ENCODE measurements at regions not wholly inside any gene's neighbourhood (a gene's known extent, or its start where the extent isn't known, plus 50 kb on each side); places are given as distances from the start of the nearest gene placed in this dataset.

GRCh38 chr12:83210933-83211332 is 524.2 kb downstream of the TMTC2 start:
- ChIA-PET CTCF (interaction anchor here (1.7 kb wide), 1 partner anchor 29 kb away, joined by 4 read pairs; no protein-coding TSS in a partner anchor), POLR2A (no interaction called here)
- TF ChIP-seq, protein P1, sequence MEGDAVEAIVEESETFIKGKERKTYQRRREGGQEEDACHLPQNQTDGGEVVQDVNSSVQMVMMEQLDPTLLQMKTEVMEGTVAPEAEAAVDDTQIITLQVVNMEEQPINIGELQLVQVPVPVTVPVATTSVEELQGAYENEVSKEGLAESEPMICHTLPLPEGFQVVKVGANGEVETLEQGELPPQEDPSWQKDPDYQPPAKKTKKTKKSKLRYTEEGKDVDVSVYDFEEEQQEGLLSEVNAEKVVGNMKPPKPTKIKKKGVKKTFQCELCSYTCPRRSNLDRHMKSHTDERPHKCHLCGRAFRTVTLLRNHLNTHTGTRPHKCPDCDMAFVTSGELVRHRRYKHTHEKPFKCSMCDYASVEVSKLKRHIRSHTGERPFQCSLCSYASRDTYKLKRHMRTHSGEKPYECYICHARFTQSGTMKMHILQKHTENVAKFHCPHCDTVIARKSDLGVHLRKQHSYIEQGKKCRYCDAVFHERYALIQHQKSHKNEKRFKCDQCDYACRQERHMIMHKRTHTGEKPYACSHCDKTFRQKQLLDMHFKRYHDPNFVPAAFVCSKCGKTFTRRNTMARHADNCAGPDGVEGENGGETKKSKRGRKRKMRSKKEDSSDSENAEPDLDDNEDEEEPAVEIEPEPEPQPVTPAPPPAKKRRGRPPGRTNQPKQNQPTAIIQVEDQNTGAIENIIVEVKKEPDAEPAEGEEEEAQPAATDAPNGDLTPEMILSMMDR (IDR thresholded peaks at IDR 0.05; ENCODE audit: control extremely low read depth, extremely low read depth, low read depth, missing control alignments) = no peak

DNA sequence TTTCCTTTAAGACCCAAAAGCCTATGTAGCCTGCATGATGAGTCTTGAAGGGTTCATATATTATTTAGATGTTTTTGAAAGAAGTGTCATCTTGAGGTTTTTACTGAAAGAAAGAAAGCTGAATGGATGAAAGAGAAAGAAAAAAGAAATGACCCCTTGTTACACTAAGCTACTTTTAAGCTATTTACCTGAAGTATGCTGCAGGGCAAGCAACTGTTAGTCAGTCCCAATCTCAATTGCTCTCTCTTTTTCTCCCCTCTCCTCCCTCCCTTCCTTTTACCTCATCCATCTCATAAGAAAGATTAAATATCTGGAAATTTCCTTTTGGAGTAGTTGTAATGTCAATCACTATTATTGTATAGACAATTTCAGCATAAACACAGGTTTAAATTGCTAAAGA is 512.4 kb downstream of the TMTC2 start:
- CTCF ChIA-PET = interaction anchor here (1.1 kb wide), 1 partner anchor 33 kb away, joined by 3 read pairs; no protein-coding TSS in a partner anchor
- TF ChIP-seq, protein P1 (IDR thresholded peaks at IDR 0.05; ENCODE audit: control extremely low read depth, extremely low read depth, low read depth, missing control alignments) = no peak

More at GRCh38 chr12:83210933-83211332, 524.2 kb downstream of the TMTC2 start:
- DNase-seq (ENCODE audit: extremely low spot score) = no peak

DNA sequence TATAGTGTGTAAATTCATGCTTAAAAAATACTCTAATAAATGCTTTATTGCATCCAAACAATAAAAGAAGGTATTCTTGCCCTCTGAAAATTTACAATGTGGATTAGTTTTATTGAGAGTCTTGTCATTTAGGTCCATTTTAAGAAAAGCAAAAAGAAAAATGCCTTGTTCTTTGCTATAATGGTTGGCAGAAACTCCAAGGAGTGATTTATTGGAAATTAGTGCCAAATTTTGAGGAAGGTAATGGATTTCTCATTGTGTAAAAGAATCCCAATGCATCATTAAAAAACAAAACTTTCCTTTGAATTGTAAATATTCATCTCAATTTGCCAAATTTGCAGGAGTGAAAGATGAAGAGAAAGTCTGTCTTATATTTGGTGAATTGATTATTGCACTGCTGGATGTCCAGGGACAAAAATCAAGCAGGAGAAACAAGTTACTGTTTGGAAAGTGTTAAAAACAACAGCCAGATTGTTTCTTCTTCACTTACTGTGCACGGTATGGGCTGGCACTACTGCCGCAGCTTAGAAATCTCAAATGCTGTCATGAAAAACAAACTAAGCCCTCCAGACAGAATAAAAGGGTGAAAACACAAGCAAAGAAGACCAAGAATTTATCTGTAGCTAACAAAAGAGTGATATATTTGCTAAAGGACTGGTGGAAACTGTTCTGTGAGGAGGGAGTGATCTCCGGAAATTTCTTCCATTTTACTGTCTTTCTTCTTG is 511.7 kb downstream of the TMTC2 start:
- TF ChIP-seq, protein P1 (IDR thresholded peaks at IDR 0.05; ENCODE audit: control extremely low read depth, extremely low read depth, low read depth, missing control alignments) = no peak
- no peak for DNase-seq (ENCODE audit: extremely low spot score)
- ChIA-PET POLR2A (no interaction called here), CTCF (no interaction called here)

More for the DNA sequence above, 512.4 kb downstream of the TMTC2 start:
- POLR2A ChIA-PET = no interaction called here
- DNase-seq (ENCODE audit: extremely low spot score) = no peak

- ChIA-PET CTCF (no interaction called here), POLR2A (no interaction called here)
- TF ChIP-seq, protein P1 (IDR thresholded peaks at IDR 0.05; ENCODE audit: control extremely low read depth, extremely low read depth, low read depth, missing control alignments) = no peak
- DNase-seq (ENCODE audit: extremely low spot score) = no peak
Measured at GRCh38 chr12:83197483-83197914, 510.8 kb downstream of the TMTC2 start.

DNA sequence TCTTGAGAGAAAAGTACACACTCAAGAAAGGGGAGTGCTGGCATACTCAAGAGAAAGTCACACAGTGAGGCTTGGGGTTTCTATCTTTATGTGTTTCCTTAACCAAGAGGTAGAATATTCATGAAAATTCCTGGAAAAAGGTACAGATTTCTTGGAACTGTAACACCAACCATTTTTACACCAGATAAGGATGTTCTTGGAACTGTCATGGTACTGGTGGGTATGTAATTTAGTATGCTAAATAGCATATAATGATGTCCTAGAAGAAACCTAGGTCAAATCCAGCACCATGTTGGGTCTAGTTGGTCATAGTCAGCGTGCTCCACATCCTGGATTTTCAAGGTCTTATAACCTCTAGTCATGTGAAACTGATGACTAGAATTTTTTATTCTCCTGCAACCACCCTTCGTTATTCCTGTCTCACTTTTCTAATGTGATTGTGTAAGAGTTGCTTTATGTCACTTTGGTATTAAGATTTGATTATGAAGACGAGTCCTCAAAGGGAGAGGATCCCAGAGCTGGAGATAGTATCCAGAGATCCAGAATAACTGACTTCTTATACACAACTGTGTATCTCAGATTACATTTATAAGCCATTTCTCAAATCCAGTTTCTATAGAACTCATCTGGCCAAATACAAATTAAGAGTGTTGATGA is 510.1 kb downstream of the TMTC2 start:
- ChIA-PET POLR2A (no interaction called here), CTCF (no interaction called here)
- TF ChIP-seq, protein P1 (IDR thresholded peaks at IDR 0.05; ENCODE audit: control extremely low read depth, extremely low read depth, low read depth, missing control alignments) = no peak
- no peak for DNase-seq (ENCODE audit: extremely low spot score)

GRCh38 chr12:83190631-83191390 is 504.1 kb downstream of the TMTC2 start:
- ChIA-PET POLR2A (no interaction called here), CTCF (no interaction called here)
- TF ChIP-seq, protein P1 (IDR thresholded peaks at IDR 0.05; ENCODE audit: control extremely low read depth, extremely low read depth, low read depth, missing control alignments) = no peak
- no peak for DNase-seq (ENCODE audit: extremely low spot score)

All from GM10248 (cell line).